ENCODE measurements at regions not wholly inside any gene's neighbourhood (a gene's known extent, or its start where the extent isn't known, plus 50 kb on each side); places are given as distances from the start of the nearest gene placed in this dataset.

DNA sequence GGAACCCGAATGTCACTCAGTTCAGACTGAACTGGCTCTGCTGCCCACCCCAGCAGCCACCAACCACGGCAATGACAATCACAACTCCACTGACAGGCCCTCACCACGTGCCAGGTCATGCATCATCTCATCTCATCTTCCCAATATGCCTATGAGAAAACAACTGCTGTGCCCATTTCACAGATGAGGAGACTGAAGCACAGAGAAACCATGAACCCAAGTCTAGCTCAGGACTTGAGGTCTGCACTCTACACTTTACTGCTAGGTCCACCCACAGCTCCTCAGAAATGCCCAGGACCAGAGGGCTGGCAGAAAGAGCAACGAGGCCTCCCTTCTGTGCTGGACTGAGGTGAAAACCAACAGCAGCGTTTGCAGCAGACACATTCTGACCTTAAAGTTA, 99.2 kb upstream of the LINGO1 start:
- ChIA-PET CTCF (no interaction called here), POLR2A (no interaction called here)
- Mint-ChIP-seq H3K27me3 (peaks cover 11% of the 10 kb centered on the region), H3K4me3 (no peak overlapping the region), H3K4me1 (no peaks in the 10 kb centered on the region), H3K27ac (no peak overlapping the region), H3K36me3 (ENCODE audit: low read depth) (no peaks in the 10 kb centered on the region), H3K9me3 (no peaks in the 10 kb centered on the region)
- DNase-seq, result no peak

DNA sequence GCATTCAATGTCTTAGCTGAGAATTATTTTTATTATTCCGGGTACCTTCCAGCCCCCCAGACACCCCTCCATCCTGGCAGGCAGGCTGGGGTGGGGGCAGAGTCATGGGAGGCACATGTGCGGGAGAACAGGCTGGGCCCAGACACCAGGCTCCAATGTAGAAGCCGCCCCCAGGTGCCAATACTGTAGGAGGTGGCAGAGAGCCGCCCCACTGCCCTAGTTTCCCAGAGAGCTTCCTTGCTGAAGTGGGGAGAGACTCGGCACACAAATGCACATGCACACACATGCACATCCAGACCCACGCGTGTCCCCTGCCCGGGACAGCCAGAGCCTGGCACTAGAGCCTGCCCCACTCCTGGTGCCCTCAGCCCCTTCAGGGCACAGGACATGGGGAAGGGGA, 98.4 kb upstream of the LINGO1 start:
- POLR2A ChIA-PET, result no interaction called here
- Mint-ChIP-seq H3K36me3 (ENCODE audit: low read depth) (no peaks in the 10 kb centered on the region), H3K4me1 (no peaks in the 10 kb centered on the region)

DNA sequence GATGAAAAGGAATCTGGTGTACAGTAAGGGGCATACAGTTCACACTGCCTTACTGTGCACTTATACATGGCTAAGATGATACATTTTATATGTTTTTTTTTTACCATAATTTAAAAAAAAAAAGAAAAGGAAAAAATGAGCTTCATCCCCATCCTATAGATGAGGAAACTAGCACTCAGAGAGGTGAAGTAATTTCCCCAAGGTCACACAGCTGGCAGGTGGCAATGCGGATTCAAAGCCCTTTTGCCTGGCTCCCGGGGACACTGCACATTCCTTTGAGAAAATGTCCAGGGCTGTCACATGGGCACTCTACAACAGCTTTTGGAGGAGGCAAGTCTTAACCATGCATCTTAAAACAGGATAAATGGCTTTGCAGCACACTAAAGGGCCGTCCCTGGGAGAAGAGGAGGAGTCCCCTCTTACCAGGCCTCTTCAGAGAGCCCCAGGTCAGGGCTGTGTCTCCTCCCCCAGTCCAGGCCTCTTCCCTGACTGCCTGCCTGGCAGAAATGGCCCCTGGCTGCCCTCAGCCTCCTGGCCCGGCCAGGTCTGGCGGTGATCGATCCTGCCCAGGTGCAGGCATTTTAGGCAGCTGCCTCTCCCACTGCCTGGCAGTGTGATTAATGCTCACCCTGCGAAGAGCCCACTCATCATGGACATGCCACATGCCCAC, 95.1 kb upstream of the LINGO1 start:
- Mint-ChIP-seq H3K9me3 (no peaks in the 10 kb centered on the region), H3K27me3 (peaks cover 7% of the 10 kb centered on the region), H3K4me3 (no peak overlapping the region), H3K36me3 (ENCODE audit: low read depth) (no peaks in the 10 kb centered on the region), H3K27ac (no peak overlapping the region), H3K4me1 (no peaks in the 10 kb centered on the region)
- CTCF ChIA-PET, result no interaction called here
- no peak for DNase-seq
- POLR2A ChIA-PET, result no interaction called here

More for the DNA sequence above, 98.4 kb upstream of the LINGO1 start:
- no peak overlapping the region for H3K27ac Mint-ChIP-seq
- CTCF ChIA-PET, result no interaction called here
- H3K27me3 Mint-ChIP-seq, result peaks cover 10% of the 10 kb centered on the region
- no peak for DNase-seq
- no peaks in the 10 kb centered on the region for H3K9me3 Mint-ChIP-seq
- H3K4me3 Mint-ChIP-seq, result no peak overlapping the region

DNA sequence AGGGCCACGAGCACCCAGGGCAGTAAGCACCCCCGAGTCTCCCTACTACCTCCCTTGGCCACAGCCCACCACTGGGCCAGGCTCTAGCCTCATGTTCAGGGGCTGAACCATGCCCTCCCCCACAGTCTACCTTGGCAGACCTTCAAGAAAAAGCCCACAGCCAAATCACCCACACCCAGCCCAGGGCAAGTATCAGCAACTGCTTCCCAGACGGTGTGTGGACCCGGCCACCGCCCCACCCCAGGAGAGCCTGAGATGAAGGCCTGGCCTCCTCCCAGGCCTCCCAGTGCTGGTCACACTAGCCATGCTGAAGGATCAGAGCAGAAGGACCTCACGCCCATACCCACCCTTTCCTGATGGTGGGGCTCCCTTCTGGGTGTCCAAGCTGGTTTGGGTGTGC, 92.0 kb upstream of the LINGO1 start:
- DNase-seq, result no peak
- Mint-ChIP-seq H3K27ac (no peak overlapping the region), H3K9me3 (no peaks in the 10 kb centered on the region), H3K36me3 (ENCODE audit: low read depth) (no peaks in the 10 kb centered on the region), H3K4me3 (no peak overlapping the region), H3K4me1 (no peaks in the 10 kb centered on the region), H3K27me3 (peaks cover 7% of the 10 kb centered on the region)
- POLR2A ChIA-PET, result no interaction called here
- CTCF ChIA-PET, result no interaction called here

DNA sequence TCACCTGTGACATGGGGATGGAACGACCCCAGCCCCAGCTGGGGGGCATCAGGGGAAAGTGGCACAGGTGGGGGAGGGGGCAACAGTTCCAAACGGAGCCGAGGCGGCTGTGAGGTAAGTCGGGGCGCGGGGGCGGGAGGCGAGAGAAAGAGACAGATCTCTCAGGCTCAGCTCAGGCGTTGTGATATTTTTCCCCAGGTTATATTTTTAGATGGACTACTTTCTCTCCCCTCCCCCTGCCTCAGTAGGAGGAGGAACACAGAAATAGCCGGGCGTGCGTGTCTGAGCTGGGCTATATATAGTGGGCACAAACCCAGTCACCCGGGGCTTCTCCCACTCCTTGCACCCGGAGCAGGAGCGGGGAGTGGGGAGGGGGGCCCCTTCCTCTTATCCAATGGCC, 91.0 kb upstream of the LINGO1 start:
- no peaks in the 10 kb centered on the region for H3K4me1 Mint-ChIP-seq
- no peaks in the 10 kb centered on the region for H3K36me3 Mint-ChIP-seq (ENCODE audit: low read depth)
- DNase-seq, result no peak
- no peak overlapping the region for H3K27ac Mint-ChIP-seq
- H3K27me3 Mint-ChIP-seq, result peaks cover 8% of the 10 kb centered on the region
- POLR2A ChIA-PET, result no interaction called here
- no peaks in the 10 kb centered on the region for H3K9me3 Mint-ChIP-seq
- no peak overlapping the region for H3K4me3 Mint-ChIP-seq
- CTCF ChIA-PET, result no interaction called here

DNA sequence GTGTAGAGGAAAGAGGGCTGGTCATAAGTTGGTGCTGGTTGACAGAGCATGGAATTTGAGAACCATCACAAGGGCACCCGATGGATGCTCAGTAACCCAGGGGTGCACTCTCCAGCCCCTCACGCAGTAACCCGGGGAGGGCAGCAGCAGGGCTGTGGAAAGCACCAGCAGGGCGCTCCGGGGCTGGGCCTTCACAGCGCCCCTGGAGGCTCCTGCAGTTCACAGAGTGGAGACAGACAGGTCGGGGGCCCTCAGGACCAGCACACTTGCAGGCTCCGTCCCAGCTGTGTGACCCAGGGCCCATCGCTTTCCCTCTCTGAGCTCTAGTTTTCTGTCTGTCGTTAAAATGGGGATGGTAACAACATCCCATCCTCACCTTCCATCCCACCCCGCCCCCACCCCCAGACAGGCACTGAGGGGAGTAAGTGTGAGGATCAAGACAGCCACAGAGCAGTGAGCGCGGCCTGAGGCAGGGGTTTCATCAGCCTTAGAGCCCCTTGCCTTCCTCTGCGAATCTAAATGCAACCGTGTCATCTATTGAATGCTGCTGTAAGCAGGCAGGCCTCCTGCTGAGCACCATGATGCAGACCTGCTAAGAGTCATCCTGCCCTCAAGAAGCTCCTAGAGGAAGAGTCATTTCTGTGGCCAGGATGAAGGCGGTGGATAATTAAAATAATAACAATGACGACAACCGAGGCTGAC, 90.2 kb upstream of the LINGO1 start:
- Mint-ChIP-seq H3K36me3 (ENCODE audit: low read depth) (no peaks in the 10 kb centered on the region), H3K27me3 (peaks cover 8% of the 10 kb centered on the region), H3K27ac (no peak overlapping the region), H3K4me3 (no peak overlapping the region), H3K9me3 (no peaks in the 10 kb centered on the region), H3K4me1 (no peaks in the 10 kb centered on the region)
- CTCF ChIA-PET, result no interaction called here
- DNase-seq, result no peak
- POLR2A ChIA-PET, result no interaction called here

DNA sequence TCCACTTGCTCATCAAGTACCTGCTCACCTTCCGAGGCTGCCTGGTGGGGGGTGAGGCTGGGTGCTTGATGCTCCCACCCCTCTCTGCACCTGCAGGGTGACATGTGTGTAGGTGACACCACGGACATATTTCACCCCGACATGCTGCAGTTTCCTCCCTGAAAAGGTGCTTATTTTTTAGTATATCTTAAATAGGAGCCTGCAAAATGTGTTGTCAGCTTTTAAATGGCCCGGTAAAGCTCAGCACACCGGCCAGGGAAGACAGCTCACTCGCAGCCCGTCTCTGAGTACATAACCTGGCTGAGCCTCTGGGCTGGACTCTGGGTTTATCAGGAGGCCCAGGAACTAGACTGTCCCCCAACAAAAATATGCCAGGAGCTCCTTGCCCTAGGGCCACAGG, 89.3 kb upstream of the LINGO1 start:
- H3K27ac Mint-ChIP-seq, result no peak overlapping the region
- H3K36me3 Mint-ChIP-seq (ENCODE audit: low read depth), result no peaks in the 10 kb centered on the region
- no peak for DNase-seq
- CTCF ChIA-PET, result no interaction called here
- H3K27me3 Mint-ChIP-seq, result peaks cover 8% of the 10 kb centered on the region
- POLR2A ChIA-PET, result no interaction called here
- H3K9me3 Mint-ChIP-seq, result no peaks in the 10 kb centered on the region
- H3K4me1 Mint-ChIP-seq, result no peaks in the 10 kb centered on the region
- no peak overlapping the region for H3K4me3 Mint-ChIP-seq

DNA sequence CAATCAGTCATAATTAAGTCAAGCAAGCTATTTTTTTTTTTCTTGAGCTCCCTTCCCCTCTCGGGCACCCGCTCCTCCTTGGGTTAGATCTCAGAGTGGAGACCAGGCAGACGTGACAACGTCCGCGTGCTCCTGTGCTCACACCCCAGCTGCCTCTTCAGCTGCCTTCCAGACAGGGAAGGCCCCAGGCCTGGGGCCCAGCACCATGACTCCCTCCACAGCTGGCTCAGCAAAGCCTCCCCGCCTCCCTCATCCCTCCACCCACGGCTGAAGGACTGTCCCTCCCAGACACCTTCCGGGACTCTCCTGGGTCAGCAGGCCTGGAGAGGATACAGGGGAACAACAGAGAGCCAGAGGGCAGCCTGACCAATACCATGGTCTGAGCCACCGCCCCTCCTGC, 87.9 kb upstream of the LINGO1 start:
- H3K9me3 Mint-ChIP-seq, result no peaks in the 10 kb centered on the region
- H3K27me3 Mint-ChIP-seq, result peaks cover 3% of the 10 kb centered on the region
- H3K4me3 Mint-ChIP-seq, result no peak overlapping the region
- CTCF ChIA-PET, result no interaction called here
- POLR2A ChIA-PET, result no interaction called here
- no peak overlapping the region for H3K27ac Mint-ChIP-seq
- no peak for DNase-seq
- H3K36me3 Mint-ChIP-seq (ENCODE audit: low read depth), result no peaks in the 10 kb centered on the region
- no peaks in the 10 kb centered on the region for H3K4me1 Mint-ChIP-seq

DNA sequence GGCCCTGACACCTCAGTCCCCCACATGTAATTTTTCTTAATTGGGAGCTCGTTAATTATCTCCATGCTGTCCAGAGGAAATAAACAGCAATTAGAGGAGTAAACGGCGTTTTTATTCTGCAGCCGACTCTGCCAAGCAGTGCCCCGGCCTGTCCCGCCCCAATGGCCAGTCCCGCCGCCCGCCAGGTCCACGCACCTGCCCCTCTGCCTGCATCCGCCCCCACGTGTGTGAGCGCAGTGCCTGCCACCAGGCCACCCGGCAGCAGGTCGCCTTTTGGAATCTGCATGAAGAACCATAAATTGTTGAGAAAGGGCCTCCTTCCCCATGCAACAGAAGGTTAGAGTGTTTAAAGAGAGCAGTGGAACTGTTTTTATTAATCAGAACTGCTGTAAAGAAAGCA, 87.5 kb upstream of the LINGO1 start:
- ChIA-PET POLR2A (no interaction called here), CTCF (no interaction called here)
- H3K4me3 Mint-ChIP-seq, result no peak overlapping the region
- no peak overlapping the region for H3K27ac Mint-ChIP-seq
- H3K9me3 Mint-ChIP-seq, result no peaks in the 10 kb centered on the region
- H3K27me3 Mint-ChIP-seq, result peaks cover 3% of the 10 kb centered on the region
- H3K4me1 Mint-ChIP-seq, result no peaks in the 10 kb centered on the region
- DNase-seq, result no peak
- H3K36me3 Mint-ChIP-seq (ENCODE audit: low read depth), result no peaks in the 10 kb centered on the region

DNA sequence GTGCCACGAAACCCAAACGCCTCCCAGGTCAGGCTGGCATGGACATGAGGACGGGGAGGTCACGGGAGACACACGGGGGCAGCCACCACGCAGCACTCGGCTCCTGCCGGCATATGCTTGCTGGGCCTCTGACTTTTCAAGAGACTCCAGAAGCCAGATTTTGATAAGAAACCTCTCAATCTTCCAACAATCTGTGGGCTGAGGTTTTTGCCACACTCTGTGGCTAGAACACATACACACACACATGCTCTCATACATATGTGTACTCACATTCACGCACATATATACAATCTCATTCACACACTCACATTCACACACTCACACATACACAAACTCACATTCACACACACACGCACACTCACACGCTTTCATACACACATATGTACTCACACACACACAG, 86.7 kb upstream of the LINGO1 start:
- ChIA-PET POLR2A (no interaction called here), CTCF (no interaction called here)
- Mint-ChIP-seq H3K27ac (no peak overlapping the region), H3K36me3 (ENCODE audit: low read depth) (no peaks in the 10 kb centered on the region), H3K4me1 (no peaks in the 10 kb centered on the region), H3K9me3 (no peaks in the 10 kb centered on the region), H3K27me3 (peaks cover 3% of the 10 kb centered on the region), H3K4me3 (no peak overlapping the region)
- DNase-seq, result no peak

DNA sequence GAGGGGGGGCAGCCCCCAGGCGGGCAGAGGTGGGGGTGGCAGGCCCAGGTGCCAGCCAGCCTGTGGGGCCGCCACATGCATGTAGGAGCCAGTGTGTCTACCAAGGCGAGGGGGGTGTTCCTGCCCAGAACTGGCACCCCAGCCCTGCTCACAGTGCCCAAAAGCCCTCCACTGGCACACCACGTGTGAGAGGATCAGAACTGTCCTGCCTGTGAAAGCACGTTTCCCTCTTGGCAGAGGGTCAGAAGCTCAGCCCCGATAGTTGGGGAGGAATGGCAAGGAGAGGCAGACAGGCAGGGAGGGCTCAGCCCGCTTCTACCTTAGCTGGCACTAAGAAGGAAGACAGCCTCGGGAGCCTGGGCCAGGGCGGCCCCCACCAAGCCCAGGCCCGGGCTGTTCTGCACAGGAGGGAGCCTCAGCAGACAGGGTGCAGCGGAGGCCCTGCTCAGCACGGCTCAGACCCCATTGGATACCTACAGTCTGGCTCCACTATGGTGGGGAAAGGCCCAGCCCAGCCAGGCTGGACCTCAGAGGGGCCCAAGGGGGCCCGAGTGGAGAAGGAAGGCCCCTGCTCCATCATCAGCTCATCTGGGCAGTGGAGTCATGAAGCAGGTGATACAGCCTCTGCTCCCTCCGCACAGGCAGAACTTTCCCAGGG, 84.8 kb upstream of the LINGO1 start:
- ChIA-PET POLR2A (no interaction called here), CTCF (no interaction called here)
- H3K36me3 Mint-ChIP-seq (ENCODE audit: low read depth), result no peaks in the 10 kb centered on the region
- no peak overlapping the region for H3K27ac Mint-ChIP-seq
- DNase-seq, result no peak
- peaks cover 3% of the 10 kb centered on the region for H3K27me3 Mint-ChIP-seq
- no peaks in the 10 kb centered on the region for H3K9me3 Mint-ChIP-seq
- no peak overlapping the region for H3K4me3 Mint-ChIP-seq
- no peaks in the 10 kb centered on the region for H3K4me1 Mint-ChIP-seq

DNA sequence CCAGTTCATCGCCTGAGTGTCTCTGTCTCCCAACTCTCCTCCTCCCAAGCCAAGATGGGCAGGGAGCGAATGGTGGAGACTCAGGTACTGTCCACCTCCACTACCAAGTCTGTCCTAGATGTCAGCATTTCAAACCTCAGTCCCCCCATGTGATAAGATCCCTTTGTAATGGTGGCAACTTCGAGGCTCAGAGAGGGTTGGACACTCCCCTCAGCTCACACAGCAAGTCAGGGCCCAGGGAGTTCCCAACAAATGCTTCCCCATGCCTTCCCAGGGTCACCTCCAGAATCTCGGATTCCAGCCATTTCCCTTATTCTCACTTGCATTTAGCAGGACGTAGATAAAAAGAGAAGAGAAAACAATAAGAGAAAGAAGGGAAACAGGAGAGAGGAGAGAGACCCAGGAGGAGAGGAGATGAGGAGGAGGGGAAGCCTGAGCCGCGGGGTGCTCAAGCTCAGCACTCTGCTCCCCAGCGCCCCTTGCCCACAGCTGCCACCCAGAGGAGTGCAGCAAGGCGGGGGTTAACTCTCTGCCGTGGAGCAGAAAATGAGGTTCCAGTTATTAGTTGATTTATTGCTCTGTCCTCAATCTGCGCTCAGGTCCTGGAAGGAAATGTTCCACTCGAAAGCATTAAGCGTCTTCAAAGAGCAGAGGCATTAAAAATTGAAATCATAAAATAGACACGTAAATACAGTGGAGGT, 84.1 kb upstream of the LINGO1 start:
- DNase-seq, result no peak
- H3K27ac Mint-ChIP-seq, result no peak overlapping the region
- no peaks in the 10 kb centered on the region for H3K9me3 Mint-ChIP-seq
- no peaks in the 10 kb centered on the region for H3K36me3 Mint-ChIP-seq (ENCODE audit: low read depth)
- ChIA-PET CTCF (no interaction called here), POLR2A (no interaction called here)
- H3K4me3 Mint-ChIP-seq, result no peak overlapping the region
- H3K27me3 Mint-ChIP-seq, result peaks cover 3% of the 10 kb centered on the region
- no peaks in the 10 kb centered on the region for H3K4me1 Mint-ChIP-seq

DNA sequence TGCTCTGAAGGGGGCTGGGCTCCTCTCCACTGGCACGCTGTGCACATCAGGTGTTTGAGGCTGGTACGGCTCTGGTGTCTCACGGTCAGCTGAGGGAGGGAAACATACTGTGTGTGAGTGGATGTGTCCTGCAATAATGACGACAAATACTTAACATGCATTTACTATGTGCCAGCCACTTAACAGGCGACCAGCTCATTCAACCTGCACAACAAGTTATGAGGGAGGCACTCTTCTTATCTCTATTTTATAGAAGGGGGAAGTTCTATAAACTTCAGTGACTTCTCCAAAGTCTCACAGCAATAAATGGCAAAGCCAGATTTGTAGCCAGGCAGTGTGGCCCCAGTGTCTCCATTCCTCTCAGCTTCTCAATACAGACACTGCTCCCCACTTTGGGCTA, 83.1 kb upstream of the LINGO1 start:
- ChIA-PET CTCF (no interaction called here), POLR2A (no interaction called here)
- no peaks in the 10 kb centered on the region for H3K9me3 Mint-ChIP-seq
- no peak overlapping the region for H3K4me3 Mint-ChIP-seq
- no peaks in the 10 kb centered on the region for H3K4me1 Mint-ChIP-seq
- no peak for DNase-seq
- H3K27ac Mint-ChIP-seq, result no peak overlapping the region
- no peaks in the 10 kb centered on the region for H3K36me3 Mint-ChIP-seq (ENCODE audit: low read depth)
- H3K27me3 Mint-ChIP-seq, result peaks cover 3% of the 10 kb centered on the region

DNA sequence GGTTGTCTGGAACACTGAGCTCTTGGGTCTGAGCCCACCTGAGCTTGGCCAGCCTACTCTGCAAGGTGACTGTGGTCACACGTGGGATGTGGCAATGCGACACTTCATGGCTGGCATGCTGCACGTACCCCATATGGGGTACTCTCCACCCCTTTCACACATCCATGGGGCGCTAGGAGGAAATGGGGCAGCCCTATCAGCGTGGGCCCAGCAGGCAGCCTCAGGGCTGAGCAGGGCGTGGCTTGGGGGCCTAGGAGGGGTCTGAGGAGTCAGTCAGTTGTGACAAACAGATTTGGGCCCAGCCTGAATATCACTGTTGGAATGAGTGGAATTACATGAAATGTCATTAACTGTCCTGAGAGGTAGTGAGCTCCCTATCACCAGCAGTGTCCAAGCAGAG, 82.3 kb upstream of the LINGO1 start:
- Mint-ChIP-seq H3K4me1 (no peaks in the 10 kb centered on the region), H3K27ac (no peak overlapping the region), H3K4me3 (no peak overlapping the region), H3K36me3 (ENCODE audit: low read depth) (no peaks in the 10 kb centered on the region), H3K9me3 (no peaks in the 10 kb centered on the region), H3K27me3 (peaks cover 3% of the 10 kb centered on the region)
- ChIA-PET POLR2A (no interaction called here), CTCF (no interaction called here)
- no peak for DNase-seq
